ENCODE measurements at regions not wholly inside any gene's neighbourhood (a gene's known extent, or its start where the extent isn't known, plus 50 kb on each side); places are given as distances from the start of the nearest gene placed in this dataset.
"Not testable (repeated sequence)": the region's sequence is repeated elsewhere in the genome, so short reads cannot be mapped to it uniquely, and the experiment has no call there.

- peak; percentile 82 for DNase-seq
Observed at GRCh38 chr15:38002883-38003477, 68.5 kb downstream of the TMCO5A start.

DNA sequence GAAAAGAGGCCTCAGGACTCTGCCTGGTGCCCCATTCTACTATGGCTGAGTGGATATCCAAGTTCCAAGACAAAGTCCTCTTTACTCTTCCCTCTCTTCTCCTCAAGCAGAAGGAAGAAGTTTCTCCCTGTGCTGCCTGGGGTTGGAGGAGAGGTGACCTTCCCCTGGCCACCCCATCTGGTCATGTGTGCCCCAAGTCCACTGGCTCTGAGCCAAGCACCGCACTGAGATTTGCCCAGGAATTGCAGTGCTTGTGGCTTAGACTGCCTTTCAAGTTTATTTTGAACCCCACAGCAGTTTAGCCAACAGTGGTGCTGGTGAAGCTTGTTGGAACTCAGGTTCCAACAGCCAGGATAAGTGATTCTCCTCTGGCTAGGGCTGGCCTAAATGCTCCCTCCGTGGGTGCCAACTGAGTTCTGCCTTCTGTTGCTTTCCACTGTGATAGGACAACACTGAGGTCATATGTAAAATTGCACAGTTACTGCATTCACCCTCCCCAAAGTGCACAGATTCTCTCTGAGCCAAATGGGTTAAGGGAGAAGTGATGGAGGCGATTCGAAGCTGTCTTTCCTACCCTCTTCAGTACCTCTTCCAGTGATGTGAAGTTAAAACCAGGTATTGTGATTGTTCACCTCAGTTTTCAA, 69.9 kb downstream of the TMCO5A start:
- no peak for DNase-seq

- DNase-seq, result peak; percentile 4
Observed at GRCh38 chr15:38005953-38006808, 71.7 kb downstream of the TMCO5A start.

DNA sequence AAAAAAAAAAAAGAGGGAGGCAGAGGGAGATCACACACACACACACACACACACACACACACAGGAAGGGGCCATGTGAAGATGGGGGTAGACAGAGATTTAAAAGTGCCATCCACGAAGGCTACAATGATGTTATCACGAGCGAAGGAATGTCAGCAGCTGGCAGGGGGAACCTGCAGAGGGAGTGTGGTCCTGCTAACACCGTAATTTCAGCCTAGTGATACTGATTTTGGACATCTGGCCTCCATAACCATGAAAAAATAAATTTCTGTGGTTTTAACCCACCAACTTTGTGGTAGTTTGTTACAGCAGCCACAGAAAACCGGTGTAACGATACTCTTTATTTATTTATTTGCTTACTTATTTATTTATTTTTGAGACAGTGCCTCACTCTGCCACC, 76.0 kb downstream of the TMCO5A start:
- DNase-seq, result peak; percentile 66

DNA sequence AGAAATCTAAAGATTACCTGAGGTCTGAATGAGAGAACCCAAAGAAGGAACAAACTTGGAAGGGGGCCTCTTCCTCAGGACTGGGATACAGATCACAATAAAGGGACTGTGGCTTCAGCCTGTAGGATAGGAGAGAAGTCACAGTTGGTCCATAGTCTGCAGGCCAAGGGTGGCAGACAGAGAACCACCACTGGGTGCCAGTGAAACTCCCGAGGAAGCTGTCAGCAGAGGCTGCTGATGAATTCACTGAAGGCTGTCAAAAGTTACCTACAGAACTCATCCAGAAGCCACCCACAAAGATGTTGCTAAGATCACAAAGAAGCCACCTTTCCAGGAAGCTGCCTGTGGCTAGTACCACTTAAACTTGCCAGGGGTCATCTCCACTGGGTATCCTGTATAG, 78.5 kb downstream of the TMCO5A start:
- no peak for DNase-seq

DNA sequence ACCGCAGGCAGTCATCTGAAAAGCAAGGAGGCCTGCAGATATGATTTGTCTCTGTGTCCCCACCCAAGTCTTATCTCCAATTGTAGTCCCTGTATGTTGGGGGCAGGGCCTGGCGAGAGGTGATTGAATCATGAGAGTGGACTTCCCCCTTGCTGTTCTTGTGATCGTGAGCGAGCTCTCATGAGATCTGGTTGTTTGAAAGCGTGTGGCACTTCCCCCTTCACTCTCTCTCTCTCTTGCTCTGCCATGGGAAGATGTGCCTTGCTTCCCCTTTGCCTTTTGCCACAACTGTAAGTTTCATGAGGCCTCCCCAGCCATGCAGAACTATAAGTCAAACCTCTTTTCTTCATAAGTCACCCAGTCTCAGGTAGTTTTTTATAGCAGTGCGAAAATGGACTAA, 83.3 kb downstream of the TMCO5A start:
- DNase-seq, result no peak

- DNase-seq, result no peak
Observed at GRCh38 chr15:38019066-38019465, 84.6 kb downstream of the TMCO5A start.

DNA sequence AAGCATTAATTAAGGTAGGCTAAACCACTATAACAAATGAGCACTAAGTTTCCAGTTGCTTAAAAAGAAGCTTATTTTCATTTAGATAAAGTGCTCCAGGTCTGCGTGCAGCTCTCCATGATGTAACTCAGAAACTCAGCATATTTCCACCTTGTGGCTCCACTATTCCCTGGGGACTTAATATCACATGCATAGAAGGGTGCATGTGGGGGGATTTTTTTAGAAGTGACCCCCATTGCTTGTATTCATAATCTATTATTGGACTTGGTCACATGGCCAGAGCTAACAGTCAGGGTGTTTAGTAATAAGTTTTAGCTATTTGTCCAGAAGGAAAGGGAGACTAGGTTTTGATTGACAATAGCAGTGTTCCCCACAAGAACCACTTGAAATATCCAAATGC, 86.8 kb downstream of the TMCO5A start:
- no peak for DNase-seq

DNA sequence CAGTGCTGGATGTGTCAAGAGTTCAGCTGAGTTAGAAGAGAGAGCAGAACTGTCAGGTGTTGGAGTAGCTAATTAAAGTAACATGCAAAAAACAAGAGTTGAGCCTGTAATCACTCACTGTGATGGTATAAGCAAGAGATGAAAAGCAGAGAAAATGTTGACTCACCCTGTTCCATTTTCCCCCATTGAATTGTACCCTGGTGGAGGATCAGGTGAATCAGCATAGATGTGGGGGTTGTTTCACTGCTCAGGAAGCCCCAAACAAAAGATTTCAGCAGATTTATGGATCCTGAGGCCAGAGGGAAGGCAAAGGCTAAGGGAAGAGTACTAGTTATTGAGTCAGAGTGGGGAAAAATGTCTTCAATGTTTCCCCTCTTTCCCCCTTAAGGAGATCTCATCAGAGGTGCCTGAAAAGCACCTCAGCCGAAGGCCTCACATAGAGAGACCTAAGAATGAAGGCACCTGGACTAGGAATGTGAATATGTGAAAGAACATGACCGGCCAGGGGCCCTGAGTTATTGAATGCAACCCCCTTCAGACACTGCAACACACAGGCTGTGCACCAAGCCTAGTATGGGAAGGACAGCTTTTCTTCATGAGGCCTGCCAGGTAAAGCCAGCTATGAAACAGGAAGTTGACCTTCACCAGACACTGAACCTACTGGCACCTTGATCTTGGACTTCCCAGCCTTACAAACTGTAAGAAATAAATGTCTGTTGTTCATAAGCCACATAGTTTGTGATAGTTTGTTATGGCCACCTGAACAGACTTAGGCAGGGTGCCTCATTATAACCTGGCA, 90.1 kb downstream of the TMCO5A start:
- DNase-seq, result no peak

GRCh38 chr15:38025656-38026055, 91.2 kb downstream of the TMCO5A start:
- not testable (repeated sequence) for DNase-seq

DNA sequence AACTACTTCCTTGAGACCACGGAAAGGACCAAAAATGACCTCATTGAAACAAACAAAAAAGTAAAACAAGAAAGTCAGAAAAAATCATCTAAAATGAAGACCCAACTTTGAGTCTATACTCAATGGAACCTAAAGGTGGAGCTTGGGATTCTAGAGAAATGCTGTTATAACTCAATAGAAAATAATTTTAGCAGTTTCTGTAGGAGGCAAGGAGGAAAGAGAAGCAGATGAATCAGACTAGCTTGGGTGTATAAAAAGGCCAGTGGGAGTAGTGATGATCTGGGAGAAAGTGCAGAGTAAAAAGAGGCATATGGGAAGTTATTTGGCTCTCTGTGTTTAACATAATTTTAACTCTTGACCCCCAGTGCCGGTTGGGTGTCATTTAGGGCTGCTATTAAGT, 94.4 kb downstream of the TMCO5A start:
- no peak for DNase-seq

DNA sequence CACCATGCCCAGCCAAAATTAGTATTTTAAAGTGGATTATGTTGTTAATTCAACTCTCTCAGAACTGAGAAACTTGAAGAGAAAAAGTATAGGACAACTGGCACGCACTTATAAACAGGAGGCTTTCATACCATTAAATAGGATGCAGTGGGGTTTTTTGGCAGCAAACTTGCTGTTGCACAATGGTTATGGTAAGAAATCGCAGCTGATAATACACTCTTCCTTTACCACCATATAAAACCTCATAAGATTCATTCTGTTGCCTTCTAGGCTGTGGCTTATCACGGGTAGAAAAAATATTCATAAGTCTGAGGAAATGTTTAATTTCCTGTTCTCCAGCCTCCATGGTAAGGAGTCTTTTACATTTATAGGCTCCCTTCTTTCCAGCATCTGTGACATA, 95.3 kb downstream of the TMCO5A start:
- DNase-seq, result peak; percentile 50

DNA sequence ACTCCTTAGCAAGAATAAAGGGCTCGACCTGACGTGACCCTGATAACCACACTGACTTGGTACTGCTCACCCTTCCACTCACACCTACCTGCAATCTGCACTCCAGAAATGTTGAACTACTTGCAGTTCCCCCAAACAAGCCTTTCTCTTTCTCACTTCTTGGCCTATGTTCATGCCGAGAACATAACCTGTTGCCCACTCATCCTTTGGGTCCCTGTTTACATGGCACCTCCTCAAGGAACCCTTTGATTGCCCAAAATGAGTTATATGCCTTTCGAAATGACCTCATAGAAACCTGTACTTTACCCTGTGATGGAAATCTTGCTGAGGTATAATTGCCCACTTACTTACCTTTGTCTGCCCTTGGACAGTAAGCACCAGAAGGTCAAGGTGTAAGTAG, 96.2 kb downstream of the TMCO5A start:
- no peak for DNase-seq

GRCh38 chr15:38035701-38036100, 101.3 kb downstream of the TMCO5A start:
- DNase-seq, result no peak

DNA sequence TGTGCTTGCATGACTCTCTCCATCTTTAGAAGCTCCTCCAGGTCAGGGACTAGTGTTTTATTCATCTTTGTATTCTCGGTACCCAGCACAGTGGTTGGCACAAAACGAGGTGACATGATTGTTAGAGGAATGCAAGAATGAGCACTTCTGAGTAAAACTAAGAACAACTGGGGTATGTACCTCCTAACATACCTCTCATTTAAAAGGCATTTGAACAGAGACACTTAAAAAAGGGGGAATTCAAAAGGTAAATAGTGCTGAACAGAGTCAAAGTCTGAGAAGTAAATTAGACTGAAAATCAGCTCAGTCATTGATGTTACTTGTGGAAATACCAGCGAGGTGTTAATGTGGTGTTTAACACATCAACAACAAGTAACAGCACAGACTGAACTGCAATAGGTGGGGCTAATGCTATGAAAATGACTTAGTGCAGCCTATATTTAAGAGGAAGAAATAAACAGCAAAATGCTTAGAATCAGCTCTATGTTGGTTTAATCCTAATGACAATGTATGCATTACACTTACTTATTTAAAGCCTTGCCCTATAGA, 102.4 kb downstream of the TMCO5A start:
- DNase-seq, result no peak

- DNase-seq, result peak; percentile 92
Observed at GRCh38 chr15:38038659-38039442, 104.4 kb downstream of the TMCO5A start.

- DNase-seq, result peak; percentile 61
Observed at GRCh38 chr15:38040615-38041014, 106.2 kb downstream of the TMCO5A start.

DNA sequence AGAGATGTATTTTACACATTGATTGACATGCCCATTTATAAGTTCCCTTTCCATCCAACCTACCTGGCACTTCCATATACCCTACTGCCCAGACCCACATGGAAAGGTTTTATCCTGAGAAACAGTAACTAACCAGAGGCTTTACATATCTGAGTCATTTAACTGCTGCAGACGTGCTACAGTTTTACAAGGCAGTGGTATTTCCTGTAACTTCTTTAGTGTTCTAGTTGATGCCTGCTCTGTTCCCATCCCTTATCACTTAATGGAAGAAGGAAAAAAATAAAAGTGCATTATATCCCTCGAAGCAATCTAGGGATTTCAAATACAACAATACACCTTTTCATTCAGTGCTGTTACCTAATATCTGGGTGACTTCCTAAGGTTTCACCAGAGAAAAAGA, 107.1 kb downstream of the TMCO5A start:
- DNase-seq, result peak; percentile 79

- DNase-seq, result no peak
Observed at GRCh38 chr15:38042211-38042610, 107.8 kb downstream of the TMCO5A start.

GRCh38 chr15:38042707-38043445, 108.4 kb downstream of the TMCO5A start:
- DNase-seq, result no peak

Data from fibroblast of upper back skin (primary cell).